ENCODE measurements at regions not wholly inside any gene's neighbourhood (a gene's known extent, or its start where the extent isn't known, plus 50 kb on each side); places are given as distances from the start of the nearest gene placed in this dataset.

DNA sequence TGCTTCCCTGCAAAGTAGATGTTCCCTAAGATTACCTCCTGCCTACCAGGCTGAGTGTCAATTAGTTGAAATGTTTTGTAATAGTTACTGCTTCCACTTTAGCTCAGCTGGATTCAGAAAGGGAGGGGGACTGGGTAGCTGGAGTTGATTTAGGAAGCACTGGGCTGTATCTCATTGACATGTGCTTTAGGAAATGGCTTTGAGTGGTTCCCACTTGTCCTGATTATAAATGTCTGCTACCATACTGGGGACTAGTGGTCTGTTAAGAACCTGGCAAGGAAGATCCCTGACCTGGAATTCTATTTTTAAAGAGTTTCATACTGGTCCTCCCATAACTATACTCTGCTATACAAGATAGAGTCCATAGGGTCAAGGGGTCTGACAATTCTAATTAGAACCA lies 363.9 kb upstream of the PPP1R2C start:
- TF ChIP-seq L3MBTL2 (conservative IDR thresholded peaks at IDR 0.05) (no peak), CTBP1 (IDR thresholded peaks at IDR 0.05; ENCODE audit: borderline replicate concordance) (no peak), BHLHE40 (IDR thresholded peaks at IDR 0.05; ENCODE audit: borderline replicate concordance) (no peak), ARNT (IDR thresholded peaks at IDR 0.05) (no peak), ELF4 (IDR thresholded peaks at IDR 0.05) (no peak), SUZ12 (IDR thresholded peaks at IDR 0.05) (no peak), SP1 (IDR thresholded peaks at IDR 0.05) (no peak), NFRKB (IDR thresholded peaks at IDR 0.05) (no peak)
- no peak for DNase-seq (ENCODE audit: extremely low spot score)
- ChIA-PET POLR2A (no interaction called here), CTCF (no interaction called here)

DNA sequence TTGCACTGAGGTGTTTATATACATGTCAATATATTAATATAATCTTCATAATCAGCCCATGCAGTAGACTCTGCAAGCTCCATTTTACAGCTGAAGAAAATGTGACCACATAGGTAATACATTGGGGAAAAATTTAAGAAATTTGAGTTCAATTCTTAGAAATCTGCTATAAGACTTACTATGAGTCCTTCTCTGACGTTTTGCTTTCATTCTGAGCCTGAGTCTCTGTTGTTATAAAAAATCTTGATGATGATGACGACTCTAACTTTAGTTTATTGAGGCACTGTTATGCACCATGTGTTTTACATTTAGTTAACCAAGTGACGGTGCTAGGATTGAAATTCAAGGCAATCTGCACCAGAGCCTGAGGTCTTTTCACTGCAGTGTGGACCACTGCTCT lies 370.3 kb upstream of the PPP1R2C start:
- TF ChIP-seq FOXK2 (IDR thresholded peaks at IDR 0.05) = no peak
- CTCF ChIA-PET = no interaction called here
- POLR2A ChIA-PET = no interaction called here
- no peak for DNase-seq (ENCODE audit: extremely low spot score)

DNA sequence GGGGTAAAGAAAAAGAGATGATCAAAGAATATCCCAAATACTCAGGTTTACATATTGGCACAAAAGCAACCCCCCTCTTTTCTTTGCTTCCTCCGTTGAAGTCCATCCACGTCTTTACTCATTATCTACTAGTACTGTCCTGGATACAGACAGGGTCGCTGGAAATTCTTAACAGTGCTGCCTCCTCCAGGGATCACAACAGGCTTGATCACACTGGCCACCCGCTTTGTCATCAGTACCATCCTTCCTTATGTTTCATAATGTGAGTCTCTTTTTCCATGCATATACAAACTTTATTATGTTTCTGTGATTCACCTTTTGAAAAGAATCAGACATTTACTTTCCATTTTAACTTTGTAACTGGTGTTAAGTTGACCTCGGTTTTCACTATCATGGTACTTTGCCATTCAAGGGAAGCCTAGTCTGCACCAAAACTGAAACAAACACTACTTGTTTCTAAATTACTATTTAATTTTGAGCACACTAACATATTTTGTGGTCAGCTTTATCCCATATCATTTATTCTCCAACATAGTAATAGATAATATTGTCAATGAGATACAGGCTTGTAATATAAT lies 387.5 kb upstream of the PPP1R2C start:
- ChIA-PET CTCF (no interaction called here), POLR2A (no interaction called here)
- DNase-seq (ENCODE audit: extremely low spot score) = no peak
- TF ChIP-seq FOXK2 (IDR thresholded peaks at IDR 0.05) (no peak), ELF4 (IDR thresholded peaks at IDR 0.05) (no peak), TARDBP (IDR thresholded peaks at IDR 0.05) (no peak), SP1 (IDR thresholded peaks at IDR 0.05) (no peak), HDGF (IDR thresholded peaks at IDR 0.05; ENCODE audit: borderline replicate concordance) (no peak), FOXM1 (IDR thresholded peaks at IDR 0.05; ENCODE audit: borderline replicate concordance) (no peak), ARNT (IDR thresholded peaks at IDR 0.05) (no peak), CTBP1 (IDR thresholded peaks at IDR 0.05; ENCODE audit: borderline replicate concordance) (no peak), SUZ12 (IDR thresholded peaks at IDR 0.05) (no peak), FOXA1 (IDR thresholded peaks at IDR 0.05) (no peak), BHLHE40 (IDR thresholded peaks at IDR 0.05; ENCODE audit: borderline replicate concordance) (no peak)
- TF ChIP-seq, protein P1, sequence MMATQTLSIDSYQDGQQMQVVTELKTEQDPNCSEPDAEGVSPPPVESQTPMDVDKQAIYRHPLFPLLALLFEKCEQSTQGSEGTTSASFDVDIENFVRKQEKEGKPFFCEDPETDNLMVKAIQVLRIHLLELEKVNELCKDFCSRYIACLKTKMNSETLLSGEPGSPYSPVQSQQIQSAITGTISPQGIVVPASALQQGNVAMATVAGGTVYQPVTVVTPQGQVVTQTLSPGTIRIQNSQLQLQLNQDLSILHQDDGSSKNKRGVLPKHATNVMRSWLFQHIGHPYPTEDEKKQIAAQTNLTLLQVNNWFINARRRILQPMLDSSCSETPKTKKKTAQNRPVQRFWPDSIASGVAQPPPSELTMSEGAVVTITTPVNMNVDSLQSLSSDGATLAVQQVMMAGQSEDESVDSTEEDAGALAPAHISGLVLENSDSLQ (IDR thresholded peaks at IDR 0.05) = no peak

DNA sequence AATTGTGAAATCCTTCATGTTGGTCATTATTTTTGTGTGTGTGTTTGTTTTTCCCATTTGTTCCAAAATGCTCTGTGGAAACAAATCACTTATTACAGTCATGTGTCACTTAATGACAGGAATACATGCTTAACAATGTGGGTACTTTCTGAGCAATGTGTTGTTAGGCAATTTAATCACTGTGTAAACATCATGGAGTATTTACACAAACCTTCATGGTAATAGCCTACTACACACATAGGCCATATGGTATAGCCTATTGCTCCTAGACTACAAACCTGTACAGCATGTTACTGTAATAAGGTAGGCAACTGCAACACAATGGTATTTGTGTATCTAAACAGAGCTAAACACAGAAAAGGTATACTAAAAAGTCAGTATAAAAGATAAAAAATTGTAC lies 388.9 kb upstream of the PPP1R2C start:
- ChIA-PET POLR2A (no interaction called here), CTCF (no interaction called here)
- DNase-seq (ENCODE audit: extremely low spot score) = no peak
- TF ChIP-seq FOXM1 (IDR thresholded peaks at IDR 0.05; ENCODE audit: borderline replicate concordance) = no peak
- no peak for TF ChIP-seq L3MBTL2 (conservative IDR thresholded peaks at IDR 0.05)
- no peak for TF ChIP-seq SP1 (IDR thresholded peaks at IDR 0.05)
- no peak for TF ChIP-seq BHLHE40 (IDR thresholded peaks at IDR 0.05; ENCODE audit: borderline replicate concordance)
- no peak for TF ChIP-seq SUZ12 (IDR thresholded peaks at IDR 0.05)
- no peak for TF ChIP-seq CTBP1 (IDR thresholded peaks at IDR 0.05; ENCODE audit: borderline replicate concordance)

DNA sequence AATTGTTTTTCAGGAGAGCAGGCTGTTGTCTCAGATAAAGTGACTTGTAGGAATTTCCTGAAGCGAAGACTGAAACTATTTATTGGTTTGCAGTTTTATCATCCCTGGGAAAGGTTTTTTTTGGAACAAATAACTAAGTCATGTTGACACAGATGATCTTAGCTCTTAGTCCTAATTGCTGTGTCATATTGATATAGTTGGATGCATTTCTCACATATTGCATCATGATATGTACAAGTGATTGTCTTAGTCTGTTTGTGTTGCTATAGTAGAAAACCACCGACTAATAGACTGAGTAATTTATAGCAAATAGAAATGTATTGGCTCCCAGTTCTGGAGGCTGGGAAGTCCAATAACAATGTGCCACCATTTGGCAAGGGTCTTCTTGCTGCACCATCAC lies 397.5 kb upstream of the PPP1R2C start:
- no peak for DNase-seq (ENCODE audit: extremely low spot score)
- ChIA-PET POLR2A (no interaction called here), CTCF (no interaction called here)
- TF ChIP-seq, protein P1 (IDR thresholded peaks at IDR 0.05) = no peak
- TF ChIP-seq BHLHE40 (IDR thresholded peaks at IDR 0.05; ENCODE audit: borderline replicate concordance) (no peak), SP1 (IDR thresholded peaks at IDR 0.05) (no peak), HDGF (IDR thresholded peaks at IDR 0.05; ENCODE audit: borderline replicate concordance) (no peak), FOXM1 (IDR thresholded peaks at IDR 0.05; ENCODE audit: borderline replicate concordance) (no peak), CTBP1 (IDR thresholded peaks at IDR 0.05; ENCODE audit: borderline replicate concordance) (no peak), ZNF384 (IDR thresholded peaks at IDR 0.05) (no peak), LEF1 (IDR thresholded peaks at IDR 0.05; ENCODE audit: borderline replicate concordance) (no peak), L3MBTL2 (conservative IDR thresholded peaks at IDR 0.05) (no peak), NFRKB (IDR thresholded peaks at IDR 0.05) (no peak), ARNT (IDR thresholded peaks at IDR 0.05) (no peak), ELF4 (IDR thresholded peaks at IDR 0.05) (no peak), FOXK2 (IDR thresholded peaks at IDR 0.05) (no peak)

DNA sequence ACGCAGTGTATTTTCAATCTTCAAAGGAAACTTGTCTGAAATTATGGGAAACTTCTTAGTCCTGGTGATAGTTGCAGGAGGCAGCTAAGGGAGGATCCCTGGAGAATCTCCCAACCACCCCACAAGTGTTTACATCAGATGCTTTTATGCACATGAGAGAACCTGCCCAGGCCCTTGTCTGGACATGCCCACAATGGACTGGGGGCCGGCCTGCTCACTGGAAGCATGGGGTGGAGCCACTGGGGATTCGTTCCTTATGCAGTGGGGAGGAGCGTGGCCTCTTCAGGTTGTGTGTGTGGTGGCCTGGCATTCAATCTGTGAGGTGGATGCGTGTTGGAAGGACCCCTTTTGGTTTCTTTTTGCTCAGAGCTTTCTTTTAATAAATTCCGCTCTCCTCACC lies 398.7 kb upstream of the PPP1R2C start:
- no peak for DNase-seq (ENCODE audit: extremely low spot score)
- CTCF ChIA-PET = no interaction called here
- POLR2A ChIA-PET = no interaction called here
- TF ChIP-seq BHLHE40 (IDR thresholded peaks at IDR 0.05; ENCODE audit: borderline replicate concordance) = no peak

DNA sequence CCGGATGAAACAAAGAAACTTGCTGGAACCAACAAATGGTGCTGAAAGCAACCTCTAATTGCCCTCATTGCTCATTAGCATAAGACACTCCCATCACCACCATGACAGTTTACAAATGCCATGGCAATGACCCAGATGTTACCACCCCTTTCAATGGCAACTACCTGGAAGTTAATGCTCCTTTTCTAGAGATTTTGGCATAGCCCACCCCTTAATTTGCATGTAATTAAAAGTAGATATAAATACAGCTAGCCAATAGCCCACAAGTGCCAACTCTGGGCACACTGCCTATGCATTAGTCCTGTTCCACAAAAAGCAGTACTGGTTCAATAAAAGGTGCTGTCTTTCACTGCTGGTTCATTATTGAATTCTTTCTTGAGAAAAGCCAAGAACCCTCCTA lies 410.3 kb upstream of the PPP1R2C start:
- DNase-seq (ENCODE audit: extremely low spot score) = no peak
- no peak for TF ChIP-seq SP1 (IDR thresholded peaks at IDR 0.05)
- TF ChIP-seq NFRKB (IDR thresholded peaks at IDR 0.05) = no peak
- TF ChIP-seq, protein P1 (IDR thresholded peaks at IDR 0.05) = no peak
- TF ChIP-seq CTBP1 (IDR thresholded peaks at IDR 0.05; ENCODE audit: borderline replicate concordance) = no peak
- no peak for TF ChIP-seq FOXK2 (IDR thresholded peaks at IDR 0.05)
- TF ChIP-seq ARNT (IDR thresholded peaks at IDR 0.05) = no peak
- TF ChIP-seq ZNF384 (IDR thresholded peaks at IDR 0.05) = no peak
- TF ChIP-seq ELF4 (IDR thresholded peaks at IDR 0.05) = no peak
- no peak for TF ChIP-seq SUZ12 (IDR thresholded peaks at IDR 0.05)
- TF ChIP-seq FOXM1 (IDR thresholded peaks at IDR 0.05; ENCODE audit: borderline replicate concordance) = no peak
- no peak for TF ChIP-seq L3MBTL2 (conservative IDR thresholded peaks at IDR 0.05)
- no peak for TF ChIP-seq FOXA1 (IDR thresholded peaks at IDR 0.05)
- no peak for TF ChIP-seq BHLHE40 (IDR thresholded peaks at IDR 0.05; ENCODE audit: borderline replicate concordance)
- CTCF ChIA-PET = no interaction called here
- POLR2A ChIA-PET = no interaction called here

Measured in HEK293T (cell line).